22Rv1 (cell line): ENCODE measurements at regions not wholly inside any gene's neighbourhood (a gene's known extent, or its start where the extent isn't known, plus 50 kb on each side); places are given as distances from the start of the nearest gene placed in this dataset.

Source experiments
- CTCF ChIP-seq: fragments of 450-650 bp; IDR thresholded peaks from 2 replicates; pipeline ENCODE4 v1.5.1; 2017; ENCODE audit warnings: mild to moderate bottlenecking
- ZFX ChIP-seq: fragments of 450-650 bp; IDR thresholded peaks from 2 replicates; pipeline ENCODE4 v1.6.1; 2017; ENCODE audit warnings: antibody characterized with exemption, borderline replicate concordance

GRCh38 chr4:63524764-63525163, 884.5 kb downstream of the TECRL start:
- TF ChIP-seq CTCF (no peak), ZFX (no peak)
